GOT3 (cell line): ENCODE measurements at regions not wholly inside any gene's neighbourhood (a gene's known extent, or its start where the extent isn't known, plus 50 kb on each side); places are given as distances from the start of the nearest gene placed in this dataset.
"Not testable (repeated sequence)": the region's sequence is repeated elsewhere in the genome, so short reads cannot be mapped to it uniquely, and the experiment has no call there.

Source experiments
- DNase-seq: peaks from one replicate; lab custom pipeline; 2025; ENCODE audit warnings: mixed read lengths; lab: John Stamatoyannopoulos, UW

GRCh38 chr9:88816141-88816540, 175.1 kb upstream of the S1PR3 start:
- DNase-seq, result no peak

GRCh38 chr9:88816591-88816990, 174.7 kb upstream of the S1PR3 start:
- no peak for DNase-seq

GRCh38 chr9:88817628-88818027, 173.6 kb upstream of the S1PR3 start:
- no peak for DNase-seq

DNA sequence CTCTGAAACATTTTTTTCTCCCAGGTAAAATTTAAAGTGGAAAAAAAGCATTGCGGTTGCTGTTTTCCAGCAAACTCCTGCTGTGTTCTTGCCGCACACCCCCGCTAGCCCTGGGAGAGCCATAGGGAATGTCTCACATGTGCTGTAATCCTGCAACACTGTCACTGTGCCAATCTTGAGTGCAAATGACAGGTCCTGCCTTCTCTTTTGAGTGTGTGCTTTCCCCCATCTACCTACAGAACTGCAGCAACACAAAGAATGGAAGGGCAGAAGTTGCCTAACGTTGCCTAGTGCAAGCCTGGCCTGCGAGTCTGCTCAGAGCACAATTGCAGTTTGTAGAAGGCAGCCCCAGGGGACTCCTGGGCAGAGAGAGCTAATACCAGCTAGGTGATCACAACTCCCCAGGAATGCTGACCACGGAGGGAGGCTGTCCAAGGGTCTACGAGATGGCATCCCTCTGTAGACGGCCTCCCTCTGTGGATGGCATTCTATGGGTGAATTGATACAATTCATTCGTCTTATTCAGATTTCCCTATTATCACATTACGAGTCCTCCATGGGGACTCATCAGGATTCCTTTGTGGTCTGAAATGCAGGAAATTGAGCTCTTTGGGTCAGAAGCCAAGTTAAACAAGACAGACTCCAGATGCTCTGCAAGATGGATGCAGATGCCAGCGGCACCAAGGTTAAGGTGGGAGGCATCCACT, 172.6 kb upstream of the S1PR3 start:
- no peak for DNase-seq

DNA sequence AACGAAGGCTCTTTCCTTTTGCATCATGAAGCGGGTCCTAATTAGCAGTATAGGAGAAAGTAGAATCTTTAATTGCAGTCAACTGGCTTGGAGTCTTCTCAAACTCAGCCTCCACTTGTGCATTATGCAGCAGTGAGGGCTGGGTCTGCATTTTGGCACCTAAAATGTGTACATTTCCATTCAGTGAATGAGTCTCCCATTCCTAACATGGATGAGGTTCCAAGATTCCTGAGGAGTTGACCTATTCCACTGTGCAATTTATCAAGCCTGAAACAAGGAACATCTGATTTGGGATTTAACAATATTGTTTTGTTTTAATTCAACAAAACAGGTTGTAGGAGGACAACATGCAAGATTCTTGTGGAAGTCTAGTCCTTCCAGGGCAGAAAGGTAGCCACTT, 171.8 kb upstream of the S1PR3 start:
- no peak for DNase-seq

- no peak for DNase-seq
These were observed 171.2 kb upstream of the S1PR3 start for GRCh38 chr9:88820055-88820454.

- DNase-seq, result no peak
These were observed 170.1 kb upstream of the S1PR3 start for GRCh38 chr9:88821033-88821745.

DNA sequence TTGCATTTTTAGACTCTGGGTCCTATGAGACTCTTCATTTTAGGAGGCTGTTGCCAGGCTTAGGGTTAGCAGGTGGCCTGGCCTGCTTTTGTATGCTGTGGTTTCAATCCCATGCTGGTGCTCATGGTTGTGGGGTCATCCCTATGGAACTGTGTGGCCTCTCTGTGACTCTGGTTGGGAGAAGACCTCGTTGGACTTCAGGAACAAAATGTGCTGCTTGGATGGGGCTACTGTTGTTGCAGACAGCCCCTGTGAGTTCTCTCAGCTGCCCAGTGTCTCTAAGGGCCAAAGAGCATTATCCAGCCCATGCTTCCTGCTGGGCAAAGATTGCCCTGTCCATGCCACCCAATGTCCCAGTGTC, 169.5 kb upstream of the S1PR3 start:
- no peak for DNase-seq

- no peak for DNase-seq
These were observed 166.6 kb upstream of the S1PR3 start for GRCh38 chr9:88824711-88825110.

DNA sequence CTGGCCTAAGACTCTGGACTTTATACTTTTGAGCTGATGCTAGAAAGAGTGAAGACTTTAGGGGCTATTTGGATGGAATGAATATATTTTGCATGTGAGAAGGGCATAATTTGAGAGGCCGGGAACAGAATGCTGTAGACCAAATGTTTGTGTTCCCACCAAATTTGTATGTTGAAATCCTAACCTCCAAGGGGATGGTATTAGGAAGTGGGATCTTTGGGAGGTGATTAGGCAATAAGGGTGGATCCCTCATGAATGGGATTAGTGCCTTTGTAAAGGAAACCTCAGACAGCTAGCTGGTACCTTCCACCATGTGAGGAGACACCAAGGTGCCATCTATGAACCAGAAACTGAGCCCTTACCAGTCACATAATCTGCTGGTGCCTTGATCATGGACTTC, 165.1 kb upstream of the S1PR3 start:
- DNase-seq, result no peak

DNA sequence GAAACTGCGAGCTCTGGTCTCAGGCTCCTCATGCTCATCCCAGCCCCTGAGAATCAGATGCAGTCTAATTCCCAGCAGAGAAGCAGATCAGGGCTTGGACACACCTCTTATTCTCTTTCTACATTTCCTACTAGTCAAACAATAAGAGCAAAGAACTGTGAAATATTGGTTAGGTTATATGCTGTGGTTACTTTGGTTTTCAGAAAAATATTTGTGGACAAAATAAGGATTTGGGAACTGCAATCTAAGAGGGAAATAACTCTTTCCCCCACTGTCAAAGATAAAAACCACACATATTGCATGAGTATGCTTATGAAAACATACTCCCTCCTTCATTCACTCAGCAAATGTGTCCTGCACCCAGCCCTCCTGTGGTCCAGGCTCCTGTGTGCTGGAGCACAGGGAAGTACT, 164.5 kb upstream of the S1PR3 start:
- no peak for DNase-seq

- DNase-seq, result no peak
These were observed 163.2 kb upstream of the S1PR3 start for GRCh38 chr9:88828018-88828417.

DNA sequence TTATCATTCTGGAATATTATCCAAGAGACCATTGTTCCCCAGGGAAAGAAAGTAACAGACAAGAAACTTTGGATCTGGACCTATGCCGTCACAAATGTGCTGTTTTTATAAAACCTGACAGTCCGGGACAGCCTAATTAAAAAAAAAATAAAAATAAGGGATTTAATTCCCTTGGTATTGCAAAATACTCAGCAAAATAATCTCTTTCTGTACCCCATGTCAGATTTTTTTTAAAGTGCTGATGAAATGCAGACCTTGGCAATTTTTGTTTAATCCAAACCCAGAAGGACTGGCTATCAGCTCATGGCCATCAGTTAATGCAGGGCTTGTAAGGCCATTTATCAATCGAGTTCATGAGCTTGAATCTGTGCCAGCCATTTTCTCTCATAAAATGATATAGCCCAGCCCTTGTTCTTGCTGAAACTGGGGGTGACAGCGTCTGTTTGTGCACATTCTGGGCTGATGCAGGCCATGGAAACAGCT, 162.7 kb upstream of the S1PR3 start:
- no peak for DNase-seq

GRCh38 chr9:88829276-88829675, 162.0 kb upstream of the S1PR3 start:
- no peak for DNase-seq

DNA sequence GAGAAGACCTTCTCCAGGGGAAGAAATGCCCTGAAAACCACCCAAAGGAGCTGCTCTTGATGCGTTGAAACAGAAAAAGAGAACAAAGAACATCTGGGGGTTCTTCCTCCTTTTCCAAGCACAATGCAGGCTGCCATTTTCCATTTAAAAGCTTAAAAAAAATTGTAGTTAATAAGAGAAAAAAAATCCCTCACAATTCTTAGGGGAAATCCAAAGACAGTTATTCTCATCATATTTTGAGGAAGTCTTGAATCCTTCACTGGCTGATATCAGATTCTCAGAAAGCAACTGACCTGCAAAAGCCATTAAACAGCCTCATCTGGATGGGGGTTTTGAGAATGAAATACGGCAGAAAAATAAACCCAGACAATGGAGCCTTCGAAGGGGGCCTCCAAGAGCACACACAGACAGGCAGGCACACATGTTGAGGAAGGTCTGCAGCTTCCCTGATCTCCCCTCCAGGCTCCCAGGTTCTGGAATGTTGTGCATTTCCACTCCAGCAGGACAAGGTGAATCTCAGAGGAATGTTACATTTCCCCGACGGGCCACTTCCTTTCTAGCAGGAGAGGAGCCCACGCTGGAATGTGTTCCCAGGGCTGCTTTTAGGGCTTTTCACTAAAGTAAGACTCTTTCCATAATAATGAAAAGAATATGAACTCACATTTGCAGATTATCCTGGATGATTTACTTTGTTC, 159.4 kb upstream of the S1PR3 start:
- DNase-seq, result no peak

DNA sequence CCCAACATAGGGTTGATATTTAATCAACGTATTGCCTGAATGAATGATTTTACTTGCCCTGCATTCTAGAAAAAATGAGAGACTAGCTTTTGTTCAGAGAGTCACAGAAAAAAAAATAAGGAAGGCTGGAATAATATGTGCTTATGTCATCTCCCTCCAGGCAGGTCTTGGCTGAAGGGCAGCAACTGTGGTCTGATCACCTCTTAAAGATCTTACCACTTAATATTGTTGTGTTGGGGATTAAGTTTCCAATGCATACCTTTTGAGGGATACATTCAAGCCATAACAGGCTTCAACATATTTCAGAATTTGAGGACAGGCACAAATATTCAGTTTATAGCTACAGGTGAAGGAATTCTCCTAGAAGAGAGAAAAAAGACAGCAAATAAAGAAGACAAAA, 157.3 kb upstream of the S1PR3 start:
- DNase-seq, result no peak

GRCh38 chr9:88835038-88835466, 156.2 kb upstream of the S1PR3 start:
- DNase-seq, result no peak

DNA sequence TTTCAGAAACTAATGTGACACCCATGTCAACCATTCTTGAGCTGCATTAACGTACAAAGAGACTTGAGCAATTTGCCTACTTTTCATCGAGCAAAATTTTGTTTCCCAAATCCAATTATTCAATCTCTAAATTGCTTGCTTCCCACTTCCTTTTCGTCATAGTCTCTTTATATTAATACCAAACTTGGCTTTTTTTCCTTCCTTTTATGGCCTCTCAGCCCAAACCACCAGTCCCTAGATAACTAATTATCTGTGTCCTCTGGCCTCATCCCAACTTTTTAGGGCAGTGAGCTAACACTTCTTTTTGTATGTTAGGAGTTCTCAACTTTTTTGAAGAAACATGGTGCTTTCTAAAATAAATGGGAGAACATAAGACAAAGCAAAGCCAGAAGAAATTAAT, 155.5 kb upstream of the S1PR3 start:
- no peak for DNase-seq

DNA sequence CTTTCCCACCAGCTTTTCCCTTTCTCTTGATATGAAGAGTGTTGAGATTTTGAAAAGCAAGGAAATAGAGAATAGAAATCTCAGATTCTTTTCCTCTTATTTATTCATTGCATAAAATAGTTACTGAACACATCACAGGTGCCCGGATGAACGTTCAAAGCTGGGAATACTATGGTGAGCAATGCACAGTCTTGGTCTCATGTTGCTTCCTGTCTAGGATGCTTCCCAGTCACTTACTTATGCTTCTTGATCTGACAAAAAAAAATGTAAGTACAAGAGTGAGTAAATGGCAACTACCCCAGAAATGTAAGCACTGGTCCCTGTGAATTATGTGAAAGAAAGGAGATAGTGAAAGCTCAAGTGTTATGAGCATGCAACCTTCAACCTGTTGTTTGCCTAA, 153.5 kb upstream of the S1PR3 start:
- DNase-seq, result no peak

DNA sequence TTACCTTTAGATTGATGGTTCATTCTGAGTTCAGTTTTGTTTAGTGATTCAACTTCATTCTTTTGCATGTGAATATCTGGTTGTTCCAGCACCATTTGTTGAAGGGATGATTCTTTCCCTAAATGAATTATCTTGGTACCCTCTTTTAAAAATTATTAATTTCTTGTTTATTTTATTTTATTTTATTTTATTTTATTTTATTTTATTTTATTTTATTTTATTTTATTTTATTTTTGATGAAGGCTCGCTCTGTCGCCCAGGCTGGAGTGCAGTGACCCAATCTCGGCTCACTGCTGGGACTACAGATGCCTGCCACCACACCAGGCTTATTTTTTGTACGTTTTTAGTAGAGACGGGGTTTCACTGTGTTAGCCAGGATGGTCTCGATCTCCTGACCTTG, 141.4 kb upstream of the S1PR3 start:
- DNase-seq, result not testable (repeated sequence)

GRCh38 chr9:88852794-88853193, 138.5 kb upstream of the S1PR3 start:
- DNase-seq, result no peak

- DNase-seq, result no peak
These were observed 120.6 kb upstream of the S1PR3 start for GRCh38 chr9:88870627-88871026.

DNA sequence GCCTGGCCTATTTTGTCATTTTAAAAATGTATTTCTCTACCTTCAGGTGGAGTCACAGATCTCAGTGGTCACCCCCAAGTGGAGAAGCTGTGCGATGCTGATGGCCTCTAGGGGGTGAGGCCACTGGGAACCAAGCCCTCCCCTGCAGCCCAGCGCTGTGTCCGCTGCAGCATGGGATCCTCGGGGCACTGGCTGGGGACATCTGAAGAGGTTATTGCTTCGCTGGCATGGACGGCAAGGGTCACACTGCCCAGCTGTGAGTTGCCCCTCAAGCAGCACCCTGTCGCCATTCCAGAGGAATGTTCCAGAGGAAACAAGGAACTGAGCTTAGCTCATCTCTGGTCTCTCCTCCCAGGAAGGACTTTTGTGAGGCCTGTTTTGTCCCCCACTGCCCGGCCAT, 119.6 kb upstream of the S1PR3 start:
- DNase-seq, result no peak
